ENCODE measurements at regions not wholly inside any gene's neighbourhood (a gene's known extent, or its start where the extent isn't known, plus 50 kb on each side); places are given as distances from the start of the nearest gene placed in this dataset.

- no peak for TF ChIP-seq CTCF (IDR thresholded peaks at IDR 0.05; ENCODE audit: low read depth, low read length)
- no peak for TF ChIP-seq POLR2A (IDR thresholded peaks at IDR 0.05; ENCODE audit: extremely low read depth, insufficient read length)
- no peak for TF ChIP-seq MAX (IDR thresholded peaks at IDR 0.05; ENCODE audit: low read depth, low read length)
- no peak for TF ChIP-seq MYC (IDR thresholded peaks at IDR 0.05; ENCODE audit: low read depth, low read length)
These were observed 61.8 kb downstream of the MYCN start for GRCh38 chr2:16002144-16002543.

Data from NB4 (cell line).